IMR-90 (cell line): ENCODE measurements at regions not wholly inside any gene's neighbourhood (a gene's known extent, or its start where the extent isn't known, plus 50 kb on each side); places are given as distances from the start of the nearest gene placed in this dataset.

Experiments
- ATAC-seq: fragments of 200-7000 bp; cut with Tn5 transposase; 2 replicates; pipeline ENCODE4 v1.9.1; 2020; ENCODE audit warnings: low read depth, mild to moderate bottlenecking, moderate library complexity
- BruUV-seq: library from RNA; stranded (reverse); fragments of 400-500 nt; replicated peaks from 2 replicates; lab custom pipeline; 2021; lab: Mats Ljungman, UMichigan
- CTCF ChIA-PET: fragments of 300-600 bp; formaldehyde crosslinking; extraction: SDS; loops from one replicate; lab custom pipeline; 2021; ENCODE audit warnings: antibody characterized with exemption; lab: Yijun Ruan, JAX
- POLR2A ChIA-PET: fragments of 300-600 bp; sonication (Branson Sonifier 250); formaldehyde crosslinking; loops from one replicate; lab custom pipeline; 2022; ENCODE audit warnings: antibody characterized with exemption; ENCODE audit not compliant: unreplicated experiment; lab: Charles Lee
- DNase-seq: peaks from one replicate; pipeline ENCODE4 v3.0.0; 2013
- H2AFZ ChIP-seq: replicated peaks from 2 replicates; pipeline ENCODE3; 2013; ENCODE audit warnings: low read length, mild to moderate bottlenecking; ENCODE audit not compliant: poor library complexity
- H2AK5ac ChIP-seq: 2 replicates; pipeline ENCODE4 v1.6.1; 2013; ENCODE audit warnings: low read depth, low read length, inconsistent platforms
- H2AK9ac ChIP-seq: replicated peaks from 2 replicates; pipeline ENCODE3; 2013; ENCODE audit warnings: mild to moderate bottlenecking, low read depth, low read length, moderate library complexity; ENCODE audit not compliant: poor library complexity
- H2BK120ac ChIP-seq: 2 replicates; pipeline ENCODE4 v1.6.1; 2013; ENCODE audit warnings: low read depth, low read length, inconsistent platforms
- H2BK15ac ChIP-seq: 3 replicates; pipeline ENCODE4 v1.6.1; 2013; ENCODE audit warnings: low read depth, low read length, inconsistent platforms
- H2BK20ac ChIP-seq: 2 replicates; pipeline ENCODE4 v1.6.1; 2013; ENCODE audit warnings: low read depth, mild to moderate bottlenecking, inconsistent platforms, low read length, moderate library complexity
- H2BK5ac ChIP-seq: 2 replicates; pipeline ENCODE4 v1.6.1; 2013; ENCODE audit warnings: mild to moderate bottlenecking, low read depth, low read length, inconsistent platforms; ENCODE audit not compliant: poor library complexity, severe bottlenecking
- H3K14ac ChIP-seq: replicated peaks from 2 replicates; pipeline ENCODE4 v1.6.1; 2013; ENCODE audit warnings: low read depth, low read length, inconsistent platforms
- H3K18ac ChIP-seq: 2 replicates; pipeline ENCODE4 v1.6.1; 2013; ENCODE audit warnings: low read depth, low read length, control low read depth
- H3K23ac ChIP-seq: 2 replicates; pipeline ENCODE4 v1.6.1; 2013; ENCODE audit warnings: low read depth, low read length, inconsistent platforms
- H3K27ac ChIP-seq: 2 replicates; pipeline ENCODE4 v1.5.1; 2013; ENCODE audit warnings: mild to moderate bottlenecking, control low read depth, low read length; ENCODE audit not compliant: insufficient read depth
- H3K27me3 ChIP-seq: 2 replicates; pipeline ENCODE4 v1.6.1; 2013; ENCODE audit warnings: low read length; ENCODE audit not compliant: control insufficient read depth, insufficient read depth
- H3K36me3 ChIP-seq: 2 replicates; pipeline ENCODE4 v1.6.1; 2013; ENCODE audit warnings: low read length, mixed read lengths; ENCODE audit not compliant: control insufficient read depth, insufficient read depth
- H3K4ac ChIP-seq: 2 replicates; pipeline ENCODE4 v1.6.1; 2013; ENCODE audit warnings: low read depth, low read length, inconsistent platforms
- H3K4me1 ChIP-seq: 2 replicates; pipeline ENCODE4 v1.6.1; 2013; ENCODE audit warnings: low read length, mixed read lengths; ENCODE audit not compliant: control insufficient read depth, insufficient read depth
- H3K4me2 ChIP-seq: 2 replicates; pipeline ENCODE4 v1.6.1; 2013; ENCODE audit warnings: low read depth, mild to moderate bottlenecking, control low read depth, low read length, moderate library complexity
- H3K4me3 ChIP-seq: 2 replicates; pipeline ENCODE4 v1.5.1; 2013; ENCODE audit warnings: low read depth, mild to moderate bottlenecking, control low read depth, low read length, moderate library complexity; ENCODE audit not compliant: insufficient read depth
- H3K56ac ChIP-seq: 2 replicates; pipeline ENCODE4 v1.6.1; 2013; ENCODE audit warnings: low read length, inconsistent platforms; ENCODE audit not compliant: insufficient read depth; ENCODE audit errors: extremely low read depth
- H3K79me1 ChIP-seq, 2 experiments: 2 replicates each; pipeline ENCODE4 v1.6.1; 2013; ENCODE audit warnings: low read length in 2 of 2, inconsistent platforms in 1 of 2, low read depth in 1 of 2
- H3K9ac ChIP-seq: 2 replicates; pipeline ENCODE4 v1.6.1; 2013; ENCODE audit warnings: low read depth, low read length, control low read depth
- H3K9me1 ChIP-seq: 2 replicates; pipeline ENCODE4 v1.6.1; 2013; ENCODE audit warnings: low read length, inconsistent platforms; ENCODE audit not compliant: insufficient read depth
- H3K9me3 ChIP-seq: 2 replicates; pipeline ENCODE4 v1.6.1; 2013; ENCODE audit warnings: low read length; ENCODE audit not compliant: control insufficient read depth, insufficient read depth
- H4K20me1 ChIP-seq: 2 replicates; pipeline ENCODE4 v1.6.1; 2013; ENCODE audit warnings: low read length, inconsistent platforms; ENCODE audit not compliant: insufficient read depth
- H4K5ac ChIP-seq: 2 replicates; pipeline ENCODE4 v1.6.1; 2013; ENCODE audit warnings: mild to moderate bottlenecking, low read depth, low read length, control low read depth
- H4K8ac ChIP-seq, 2 experiments: 2 replicates each; pipeline ENCODE4 v1.6.1; 2013; ENCODE audit warnings: low read depth in 2 of 2, low read length in 2 of 2, control low read depth in 1 of 2, inconsistent platforms in 1 of 2
- H4K91ac ChIP-seq: 2 replicates; pipeline ENCODE4 v1.6.1; 2013; ENCODE audit warnings: low read depth, low read length, inconsistent platforms; ENCODE audit not compliant: insufficient read depth
- BHLHE40 ChIP-seq: fragments of 150-350 bp; IDR thresholded peaks from 2 replicates; pipeline ENCODE4 v1.6.1; 2016; ENCODE audit warnings: mild to moderate bottlenecking, low read depth, low read length
- CEBPB ChIP-seq: IDR thresholded peaks from 2 replicates; pipeline ENCODE4 v1.6.1; 2012; ENCODE audit warnings: low read depth, low read length, improper control_type of control experiment
- CHD1 ChIP-seq: IDR thresholded peaks from 2 replicates; pipeline ENCODE4 v1.6.1; 2012; ENCODE audit warnings: low read depth, low read length, improper control_type of control experiment
- CTCF ChIP-seq: conservative IDR thresholded peaks from 2 replicates; pipeline ENCODE4 v1.5.1; 2012; ENCODE audit warnings: mild to moderate bottlenecking, low read depth, low read length, improper control_type of control experiment
- ELK1 ChIP-seq: fragments of 150-350 bp; IDR thresholded peaks from 2 replicates; pipeline ENCODE4 v1.6.1; 2016; ENCODE audit warnings: low read depth, mild to moderate bottlenecking, low read length, moderate library complexity, borderline replicate concordance
- FOS ChIP-seq: fragments of 150-350 bp; IDR thresholded peaks from 2 replicates; pipeline ENCODE4 v1.6.1; 2016; ENCODE audit warnings: low read depth, low read length
- MAFK ChIP-seq: IDR thresholded peaks from 2 replicates; pipeline ENCODE4 v1.6.1; 2012; ENCODE audit warnings: low read depth, low read length, improper control_type of control experiment
- MAZ ChIP-seq: IDR thresholded peaks from 2 replicates; pipeline ENCODE4 v1.6.1; 2012; ENCODE audit warnings: low read depth, mild to moderate bottlenecking, low read length, improper control_type of control experiment, moderate library complexity, borderline replicate concordance
- MXI1 ChIP-seq: IDR thresholded peaks from 2 replicates; pipeline ENCODE4 v1.6.1; 2012; ENCODE audit warnings: low read depth, mild to moderate bottlenecking, low read length, moderate library complexity, borderline replicate concordance
- NFE2L2 ChIP-seq: fragments of 150-350 bp; IDR thresholded peaks from 2 replicates; pipeline ENCODE4 v1.6.1; 2016; ENCODE audit warnings: low read depth, mild to moderate bottlenecking, low read length
- POLR2A ChIP-seq: IDR thresholded peaks from 2 replicates; pipeline ENCODE4 v1.6.1; 2012; ENCODE audit warnings: mild to moderate bottlenecking, low read depth, low read length
- RAD21 ChIP-seq: IDR thresholded peaks from 2 replicates; pipeline ENCODE4 v1.6.1; 2012; ENCODE audit warnings: low read length, improper control_type of control experiment
- RCOR1 ChIP-seq: IDR thresholded peaks from 2 replicates; pipeline ENCODE4 v1.6.1; 2012; ENCODE audit warnings: mild to moderate bottlenecking, low read length, improper control_type of control experiment; ENCODE audit not compliant: insufficient replicate concordance
- RFX5 ChIP-seq: IDR thresholded peaks from 2 replicates; pipeline ENCODE4 v1.8.0; 2012; ENCODE audit warnings: low read depth, mild to moderate bottlenecking, low read length, moderate library complexity
- SMC3 ChIP-seq: fragments of 150-350 bp; IDR thresholded peaks from 2 replicates; pipeline ENCODE4 v1.6.1; 2016; ENCODE audit warnings: low read depth, mild to moderate bottlenecking, antibody characterized with exemption, low read length, moderate library complexity
- USF2 ChIP-seq: fragments of 150-350 bp; IDR thresholded peaks from 2 replicates; pipeline ENCODE4 v1.6.1; 2017; ENCODE audit warnings: mild to moderate bottlenecking, antibody characterized with exemption, low read length, low read depth
- WGBS, 2 experiments: methylation state at CpG; one replicate each; pipeline versions ENCODE4 v1.1.5 to v1.1.7; 2013; ENCODE audit warnings: missing lambda C conversion rate in 2 of 2; ENCODE audit not compliant: insufficient read length in 1 of 2; ENCODE audit errors: extremely low coverage in 2 of 2; 5-methylcytosine and 5-hydroxymethylcytosine counted together
- dilution Hi-C: fragments of 300-500 bp; cut with HindIII; formaldehyde crosslinking; loops from one replicate; pipeline ENCODE4 v1.14.3; 2018; ENCODE audit warnings: low sequenced_read_pairs; ENCODE audit not compliant: unreplicated experiment
- in situ Hi-C: fragments of 300-500 bp; cut with MboI; formaldehyde crosslinking; loops from 3 replicates; pipeline ENCODE4 v1.14.3; 2019; ENCODE audit warnings: low sequenced_read_pairs, inconsistent platforms, mixed read lengths
- intact Hi-C: fragments of 100-400 bp; cut with micrococcal nuclease; formaldehyde crosslinking; loops from 2 replicates; pipeline ENCODE4 v1.10.0; 2022

- dilution Hi-C loops: no loop called here
These were observed 783.2 kb upstream of the NEGR1 start for GRCh38 chr1:73065339-73066041.

More at GRCh38 chr1:73065339-73066041, 783.2 kb upstream of the NEGR1 start:
- BruUV-seq: no TSS peak
- intact Hi-C loops: no loop called here
- Histone ChIP-seq H2BK15ac (no peak overlapping the region), H3K9me3 (peaks cover 9% of the 10 kb centered on the region), H4K8ac (no peak overlapping the region), H3K9ac (no peak overlapping the region), H2BK120ac (no peak overlapping the region), H3K14ac (no peak overlapping the region), H2AFZ (no peak overlapping the region), H3K4ac (no peak overlapping the region), H3K9me1 (no peaks in the 10 kb centered on the region), H2BK5ac (no peak overlapping the region), H3K36me3 (no peaks in the 10 kb centered on the region), H4K20me1 (no peaks in the 10 kb centered on the region), H3K79me1 (no peaks in the 10 kb centered on the region), H4K5ac (no peak overlapping the region), H3K27me3 (no peaks in the 10 kb centered on the region), H2AK5ac (no peak overlapping the region), H3K4me2 (no peak overlapping the region), H3K4me3 (no peak overlapping the region), H4K91ac (no peak overlapping the region), H2BK20ac (no peak overlapping the region), H3K23ac (no peak overlapping the region), H3K27ac (no peak overlapping the region), H2AK9ac (no peak overlapping the region), H3K18ac (no peak overlapping the region), H3K56ac (no peak overlapping the region), H3K4me1 (no peaks in the 10 kb centered on the region)
- no peak for DNase-seq
- ChIA-PET POLR2A (no interaction called here), CTCF (no interaction called here)
- TF ChIP-seq CHD1 (no peak), BHLHE40 (no peak), MAFK (no peak), ELK1 (no peak), NFE2L2 (no peak), RAD21 (no peak), FOS (no peak), USF2 (no peak), MXI1 (no peak), RCOR1 (no peak), CTCF (no peak), CEBPB (no peak), RFX5 (no peak), MAZ (no peak), POLR2A (no peak), SMC3 (no peak)
- in situ Hi-C loops: no loop called here
- 0% methylated on average over 3 of the region's 9 CpGs; no CpG with 5 or more reads in 1 of the 2 experiments for WGBS, 2 experiments
- no peak for ATAC-seq
